SU-DHL-6 (cell line): ENCODE measurements at regions not wholly inside any gene's neighbourhood (a gene's known extent, or its start where the extent isn't known, plus 50 kb on each side); places are given as distances from the start of the nearest gene placed in this dataset.

Experiments
- H2AFZ ChIP-seq: fragments of 200-600 bp; sonication (generic); 2 replicates; pipeline ENCODE4 v1.6.1; 2014; ENCODE audit warnings: low read depth, mild to moderate bottlenecking, moderate library complexity, mixed read lengths, antibody characterized with exemption, low read length; ENCODE audit not compliant: severe bottlenecking
- H3F3A ChIP-seq: fragments of 200-600 bp; shearing (Covaris generic); 2 replicates; pipeline ENCODE4 v1.6.0; 2016; ENCODE audit warnings: antibody characterized with exemption, mild to moderate bottlenecking; ENCODE audit not compliant: insufficient read depth
- H3K27ac ChIP-seq: fragments of 200-600 bp; sonication (generic); 2 replicates; pipeline ENCODE4 v1.5.1; 2016; ENCODE audit warnings: low read depth, mild to moderate bottlenecking, low read length, moderate library complexity, mixed read lengths
- H3K27me3 ChIP-seq: fragments of 200-600 bp; sonication (generic), shearing (Covaris generic); 2 replicates; pipeline ENCODE4 v1.6.0; 2014; ENCODE audit warnings: mild to moderate bottlenecking, low read length
- H3K36me3 ChIP-seq: fragments of 200-600 bp; sonication (generic); 2 replicates; pipeline ENCODE4 v1.6.1; 2014; ENCODE audit warnings: mild to moderate bottlenecking, low read length, mixed read lengths
- H3K4me2 ChIP-seq: fragments of 300-600, 200-600 bp; shearing (Covaris generic), sonication (generic); 2 replicates; pipeline ENCODE4 v1.6.0; 2014; ENCODE audit warnings: low read length, low read depth, mild to moderate bottlenecking; ENCODE audit not compliant: poor library complexity, severe bottlenecking
- H3K4me3 ChIP-seq: fragments of 200-600 bp; sonication (generic); 2 replicates; pipeline ENCODE4 v1.5.1; 2014; ENCODE audit warnings: antibody characterized with exemption, low read length, mild to moderate bottlenecking, mixed read lengths; ENCODE audit not compliant: insufficient read depth, poor library complexity, severe bottlenecking
- H3K79me2 ChIP-seq: fragments of 200-600 bp; sonication (generic); 2 replicates; pipeline ENCODE4 v1.6.1; 2014; ENCODE audit warnings: mild to moderate bottlenecking, low read length, moderate library complexity; ENCODE audit not compliant: insufficient read depth
- H3K9ac ChIP-seq: fragments of 200-600 bp; sonication (generic); 2 replicates; pipeline ENCODE4 v1.7.0; 2014; ENCODE audit warnings: mild to moderate bottlenecking, low read length
- H3K9me2 ChIP-seq: fragments of 200-600 bp; sonication (generic); replicated peaks from 2 replicates; pipeline ENCODE4 v1.6.1; 2014; ENCODE audit warnings: low read length; ENCODE audit not compliant: insufficient read depth
- H3K9me3 ChIP-seq: fragments of 200-600 bp; sonication (generic); 2 replicates; pipeline ENCODE4 v1.6.1; 2014; ENCODE audit warnings: low read length, mixed read lengths; ENCODE audit not compliant: insufficient read depth
- H4K20me1 ChIP-seq: fragments of 200-600 bp; sonication (generic); 2 replicates; pipeline ENCODE4 v1.6.1; 2014; ENCODE audit warnings: low read depth, mild to moderate bottlenecking, antibody characterized with exemption, low read length, moderate library complexity, mixed read lengths
- CTCF ChIP-seq: fragments of 200-600 bp; sonication (generic); IDR thresholded peaks from one replicate; pipeline ENCODE4 v1.5.1; 2017; ENCODE audit warnings: antibody characterized with exemption, mild to moderate bottlenecking, low read length, moderate library complexity; ENCODE audit not compliant: insufficient read depth, poor library complexity, severe bottlenecking
- EZH2phosphoT487 ChIP-seq: fragments of 200-600 bp; sonication (generic), shearing (Covaris generic); conservative IDR thresholded peaks from 2 replicates; pipeline ENCODE4 v1.6.1; 2018; ENCODE audit warnings: mild to moderate bottlenecking, antibody characterized with exemption, low read length, moderate library complexity, mixed read lengths

- H4K20me1 ChIP-seq, result no peaks in the 10 kb centered on the region
- no peak for TF ChIP-seq CTCF
- TF ChIP-seq EZH2phosphoT487, result no peak
- no peaks in the 10 kb centered on the region for H3K9me2 ChIP-seq
- no peak overlapping the region for H2AFZ ChIP-seq
- no peaks in the 10 kb centered on the region for H3K36me3 ChIP-seq
- no peak overlapping the region for H3K27ac ChIP-seq
- no peaks in the 10 kb centered on the region for H3K27me3 ChIP-seq
- no peaks in the 10 kb centered on the region for H3K79me2 ChIP-seq
- H3K9me3 ChIP-seq, result no peaks in the 10 kb centered on the region
- no peaks in the 10 kb centered on the region for H3F3A ChIP-seq
- no peak overlapping the region for H3K4me2 ChIP-seq
- H3K4me3 ChIP-seq, result no peak overlapping the region
- no peak overlapping the region for H3K9ac ChIP-seq
Observed at GRCh38 chr5:60178101-60178500, 284.6 kb upstream of the PDE4D start.

GRCh38 chr5:60177596-60177995, 284.1 kb upstream of the PDE4D start:
- no peak overlapping the region for H3K4me2 ChIP-seq
- H3K9me2 ChIP-seq, result no peaks in the 10 kb centered on the region
- H3F3A ChIP-seq, result no peaks in the 10 kb centered on the region
- H3K4me3 ChIP-seq, result no peak overlapping the region
- no peaks in the 10 kb centered on the region for H3K27me3 ChIP-seq
- H3K79me2 ChIP-seq, result no peaks in the 10 kb centered on the region
- H4K20me1 ChIP-seq, result no peaks in the 10 kb centered on the region
- H2AFZ ChIP-seq, result no peak overlapping the region
- no peaks in the 10 kb centered on the region for H3K36me3 ChIP-seq
- H3K9ac ChIP-seq, result no peak overlapping the region
- TF ChIP-seq EZH2phosphoT487 (no peak), CTCF (no peak)
- no peak overlapping the region for H3K27ac ChIP-seq
- no peaks in the 10 kb centered on the region for H3K9me3 ChIP-seq

- Histone ChIP-seq H3K9ac (no peak overlapping the region), H3K36me3 (no peaks in the 10 kb centered on the region), H3K27me3 (no peaks in the 10 kb centered on the region; the same call in 1 of the 2 replicates), H2AFZ (no peak overlapping the region), H3K9me3 (no peaks in the 10 kb centered on the region), H3K79me2 (no peaks in the 10 kb centered on the region), H4K20me1 (no peaks in the 10 kb centered on the region), H3K9me2 (no peaks in the 10 kb centered on the region), H3K4me3 (no peak overlapping the region), H3K27ac (no peak overlapping the region), H3K4me2 (no peak overlapping the region), H3F3A (no peaks in the 10 kb centered on the region)
- no peak for TF ChIP-seq EZH2phosphoT487
- no peak for TF ChIP-seq CTCF
Observed at GRCh38 chr5:60173667-60174066, 280.1 kb upstream of the PDE4D start.

- Histone ChIP-seq H3K79me2 (no peaks in the 10 kb centered on the region), H3K4me3 (no peak overlapping the region), H3K36me3 (no peaks in the 10 kb centered on the region), H3K9me2 (no peaks in the 10 kb centered on the region), H4K20me1 (no peaks in the 10 kb centered on the region), H2AFZ (no peak overlapping the region), H3K4me2 (no peak overlapping the region), H3F3A (no peaks in the 10 kb centered on the region), H3K9me3 (no peaks in the 10 kb centered on the region), H3K9ac (no peak overlapping the region), H3K27me3 (no peaks in the 10 kb centered on the region), H3K27ac (no peak overlapping the region)
- TF ChIP-seq EZH2phosphoT487 (no peak), CTCF (no peak)
Observed at GRCh38 chr5:60163762-60164161, 270.2 kb upstream of the PDE4D start.
